ENCODE measurements at regions not wholly inside any gene's neighbourhood (a gene's known extent, or its start where the extent isn't known, plus 50 kb on each side); places are given as distances from the start of the nearest gene placed in this dataset.

GRCh38 chr3:73939985-73940384 is 315.2 kb upstream of the PDZRN3 start:
- Mint-ChIP-seq H3K27me3 (ENCODE audit: insufficient read depth, unreplicated experiment) (peaks cover 3% of the 10 kb centered on the region), H3K36me3 (ENCODE audit: insufficient read depth, unreplicated experiment) (no peaks in the 10 kb centered on the region), H3K27ac (ENCODE audit: unreplicated experiment) (no peak overlapping the region), H3K4me1 (ENCODE audit: low read depth, unreplicated experiment) (no peaks in the 10 kb centered on the region), H3K9me3 (ENCODE audit: unreplicated experiment) (no peaks in the 10 kb centered on the region), H3K4me3 (ENCODE audit: unreplicated experiment) (no peak overlapping the region)
- Histone ChIP-seq H3K4me1 (no peaks in the 10 kb centered on the region), H3K36me3 (ENCODE audit: control insufficient read depth, insufficient read depth, low read length) (no peaks in the 10 kb centered on the region), H3K27me3 (replicated peaks; ENCODE audit: control insufficient read depth, insufficient read depth, low read length) (no peaks in the 10 kb centered on the region), H3K4me3 (ENCODE audit: low read depth, low read length) (no peak overlapping the region), H3K9me3 (no peaks in the 10 kb centered on the region)
- intact Hi-C loops (cut with micrococcal nuclease; ENCODE audit: unreplicated experiment): no loop called here
- BruUV-seq (replicated peaks): no TSS peak
- POLR2A ChIA-PET: no interaction called here
- TF ChIP-seq CTCF (IDR thresholded peaks at IDR 0.05; ENCODE audit: insufficient read depth in 1 of 2, low read depth in 1 of 2, low read length in 1 of 2, severe bottlenecking in 1 of 2, unreplicated experiment in 1 of 2): no peak
- no peak for DNase-seq
- CTCF ChIA-PET: no interaction called here

GRCh38 chr3:73933585-73933984 is 308.8 kb upstream of the PDZRN3 start:
- Mint-ChIP-seq H3K4me3 (ENCODE audit: unreplicated experiment) (no peak overlapping the region), H3K27me3 (ENCODE audit: insufficient read depth, unreplicated experiment) (peaks cover 5% of the 10 kb centered on the region), H3K9me3 (ENCODE audit: unreplicated experiment) (no peaks in the 10 kb centered on the region), H3K4me1 (ENCODE audit: low read depth, unreplicated experiment) (no peaks in the 10 kb centered on the region), H3K27ac (ENCODE audit: unreplicated experiment) (no peak overlapping the region), H3K36me3 (ENCODE audit: insufficient read depth, unreplicated experiment) (no peaks in the 10 kb centered on the region)
- H3K4me3 ChIP-seq (ENCODE audit: low read depth, low read length): no peak overlapping the region
- H3K36me3 ChIP-seq (ENCODE audit: control insufficient read depth, insufficient read depth, low read length): no peaks in the 10 kb centered on the region
- no peaks in the 10 kb centered on the region for H3K27me3 ChIP-seq (replicated peaks; ENCODE audit: control insufficient read depth, insufficient read depth, low read length)
- CTCF ChIA-PET: no interaction called here
- no TSS peak for BruUV-seq (replicated peaks)
- no peaks in the 10 kb centered on the region for H3K9me3 ChIP-seq
- DNase-seq: no peak
- POLR2A ChIA-PET: no interaction called here
- intact Hi-C loops (cut with micrococcal nuclease; ENCODE audit: unreplicated experiment): no loop called here
- no peaks in the 10 kb centered on the region for H3K4me1 ChIP-seq
- no peak for TF ChIP-seq CTCF (IDR thresholded peaks at IDR 0.05; ENCODE audit: insufficient read depth in 1 of 2, low read depth in 1 of 2, low read length in 1 of 2, severe bottlenecking in 1 of 2, unreplicated experiment in 1 of 2)

- H3K9me3 Mint-ChIP-seq (ENCODE audit: unreplicated experiment): no peaks in the 10 kb centered on the region
- ChIA-PET POLR2A (no interaction called here), CTCF (no interaction called here)
- Histone ChIP-seq H3K36me3 (ENCODE audit: control insufficient read depth, insufficient read depth, low read length) (no peaks in the 10 kb centered on the region), H3K4me1 (no peaks in the 10 kb centered on the region), H3K4me3 (ENCODE audit: low read depth, low read length) (no peak overlapping the region), H3K9me3 (no peaks in the 10 kb centered on the region), H3K27me3 (replicated peaks; ENCODE audit: control insufficient read depth, insufficient read depth, low read length) (no peaks in the 10 kb centered on the region)
- no TSS peak for BruUV-seq (replicated peaks)
- no peak overlapping the region for H3K27ac Mint-ChIP-seq (ENCODE audit: unreplicated experiment)
- no peak for DNase-seq
- TF ChIP-seq CTCF (IDR thresholded peaks at IDR 0.05; ENCODE audit: insufficient read depth in 1 of 2, low read depth in 1 of 2, low read length in 1 of 2, severe bottlenecking in 1 of 2, unreplicated experiment in 1 of 2): no peak
- H3K36me3 Mint-ChIP-seq (ENCODE audit: insufficient read depth, unreplicated experiment): no peaks in the 10 kb centered on the region
- H3K27me3 Mint-ChIP-seq (ENCODE audit: insufficient read depth, unreplicated experiment): peaks cover 9% of the 10 kb centered on the region
- intact Hi-C loops (cut with micrococcal nuclease; ENCODE audit: unreplicated experiment): no loop called here
- H3K4me3 Mint-ChIP-seq (ENCODE audit: unreplicated experiment): no peak overlapping the region
- no peaks in the 10 kb centered on the region for H3K4me1 Mint-ChIP-seq (ENCODE audit: low read depth, unreplicated experiment)
Observed at GRCh38 chr3:73927203-73927570, 302.4 kb upstream of the PDZRN3 start.

Measured in Caco-2 (cell line).